Tibial artery (tissue), 4 donors: ENCODE measurements at regions not wholly inside any gene's neighbourhood (a gene's known extent, or its start where the extent isn't known, plus 50 kb on each side); places are given as distances from the start of the nearest gene placed in this dataset.

Source experiments
- DNase-seq, 2 donors: peaks; one replicate each; pipeline ENCODE4 v3.0.0-alpha.2; 2019
- H3K27ac ChIP-seq, 2 donors: fragments of 200-600 bp; sonication (generic) in 1 of 2; 1 replicate in 1 of 2; 2 replicates in 1 of 2; pipeline ENCODE4 v1.5.1; 2018 to 2019; ENCODE audit warnings: mild to moderate bottlenecking in 1 of 2
- H3K27me3 ChIP-seq, 2 donors: fragments of 200-600 bp; sonication (generic) in 1 of 2; one replicate each; pipeline versions ENCODE4 v1.5.1 to v1.6.0; 2016 to 2019
- H3K36me3 ChIP-seq, 3 donors: fragments of 200-600 bp; sonication (generic) in 2 of 3; one replicate each; pipeline ENCODE4 v1.5.1; 2016 to 2019; ENCODE audit warnings: mild to moderate bottlenecking in 2 of 3
- H3K4me1 ChIP-seq, 4 donors: fragments of 200-600 bp; sonication (generic) in 2 of 4; 1 replicate in 3 of 4; 2 replicates in 1 of 4; pipeline ENCODE4 v1.5.1; 2016 to 2019
- H3K4me3 ChIP-seq, 2 donors: fragments of 200-600 bp; sonication (generic) in 1 of 2; 1 replicate in 1 of 2; 2 replicates in 1 of 2; pipeline ENCODE4 v1.5.1; 2018 to 2019; ENCODE audit warnings: mild to moderate bottlenecking in 2 of 2
- H3K9me3 ChIP-seq, 3 donors: fragments of 200-600 bp; sonication (generic) in 1 of 3; one replicate each; pipeline ENCODE4 v1.5.1; 2016 to 2019
- CTCF ChIP-seq, 2 experiments: fragments of 200-600 bp in 1 of 2; fragments of 450-650 bp in 1 of 2; IDR thresholded peaks; one replicate each; pipeline ENCODE4 v1.5.1; 2017 to 2019; ENCODE audit warnings: antibody characterized with exemption in 2 of 2, mild to moderate bottlenecking in 1 of 2, moderate library complexity in 1 of 2
- intact Hi-C: fragments of 100-400 bp; cut with DNase I; formaldehyde crosslinking; loops from one replicate; pipeline ENCODE4 v1.15.0; 2023; ENCODE audit warnings: low total_unique reads

GRCh38 chr3:59644479-59645402 lies 594.9 kb upstream of the CFAP20DC start:
- Histone ChIP-seq H3K27ac (no peak overlapping the region), H3K4me1 (peaks cover 0 to 39% (median 25%) of the 10 kb centered on the region in 4 donors), H3K4me3 (no peak overlapping the region), H3K27me3 (no peaks in the 10 kb centered on the region), H3K9me3 (no peaks in the 10 kb centered on the region), H3K36me3 (no peaks in the 10 kb centered on the region)
- intact Hi-C loops, result no loop called here
- no peak for TF ChIP-seq CTCF (IDR thresholded peaks at IDR 0.05)
- no peak for DNase-seq

- intact Hi-C loops, result no loop called here
- Histone ChIP-seq H3K27ac (peak overlapping the region in 1 of 2 donors; percentile 5), H3K36me3 (no peaks in the 10 kb centered on the region), H3K4me3 (no peak overlapping the region), H3K9me3 (no peaks in the 10 kb centered on the region), H3K27me3 (no peaks in the 10 kb centered on the region), H3K4me1 (peaks cover 0 to 39% (median 25%) of the 10 kb centered on the region in 4 donors)
- TF ChIP-seq CTCF (IDR thresholded peaks at IDR 0.05), result no peak
- DNase-seq, result peak; percentile 66 to 83
Observed at GRCh38 chr3:59641169-59641899, 591.5 kb upstream of the CFAP20DC start.

GRCh38 chr3:59632760-59633573 lies 583.1 kb upstream of the CFAP20DC start:
- no peak for TF ChIP-seq CTCF (IDR thresholded peaks at IDR 0.05)
- intact Hi-C loops, result no loop called here
- H3K4me3 ChIP-seq, result no peak overlapping the region
- H3K36me3 ChIP-seq, result no peaks in the 10 kb centered on the region
- H3K4me1 ChIP-seq, result peaks cover 0 to 32% (median 22%) of the 10 kb centered on the region in 4 donors
- no peaks in the 10 kb centered on the region for H3K9me3 ChIP-seq
- DNase-seq, result no peak
- peak overlapping the region; percentile 47 to 60 for H3K27ac ChIP-seq
- no peaks in the 10 kb centered on the region for H3K27me3 ChIP-seq

GRCh38 chr3:59631482-59631881 lies 581.7 kb upstream of the CFAP20DC start:
- Histone ChIP-seq H3K4me3 (no peak overlapping the region), H3K4me1 (peaks cover 0 to 32% (median 22%) of the 10 kb centered on the region in 4 donors), H3K9me3 (no peaks in the 10 kb centered on the region), H3K36me3 (no peaks in the 10 kb centered on the region), H3K27ac (no peak overlapping the region), H3K27me3 (no peaks in the 10 kb centered on the region)
- no peak for TF ChIP-seq CTCF (IDR thresholded peaks at IDR 0.05)
- no peak for DNase-seq
- intact Hi-C loops, result no loop called here

GRCh38 chr3:59621037-59621436 lies 571.2 kb upstream of the CFAP20DC start:
- TF ChIP-seq CTCF (IDR thresholded peaks at IDR 0.05), result no peak
- Histone ChIP-seq H3K9me3 (no peaks in the 10 kb centered on the region), H3K27ac (no peak overlapping the region), H3K4me3 (no peak overlapping the region), H3K36me3 (no peaks in the 10 kb centered on the region), H3K4me1 (no peaks in the 10 kb centered on the region), H3K27me3 (no peaks in the 10 kb centered on the region)
- DNase-seq, result no peak
- intact Hi-C loops, result no loop called here
